HG03280 (cell line): ENCODE measurements at regions not wholly inside any gene's neighbourhood (a gene's known extent, or its start where the extent isn't known, plus 50 kb on each side); places are given as distances from the start of the nearest gene placed in this dataset.
A peak's percentile ranks its signal among the peaks of the same experiment; 100 is the strongest.
"Not testable (repeated sequence)": the region's sequence is repeated elsewhere in the genome, so short reads cannot be mapped to it uniquely, and the experiment has no call there.

Experiments
- ATAC-seq: cut with Tn5 transposase; IDR thresholded peaks from one replicate; pipeline ENCODE4 v1.9.1; 2021; ENCODE audit warnings: mild to moderate bottlenecking, moderate library complexity; ENCODE audit not compliant: unreplicated experiment

- not testable (repeated sequence) for ATAC-seq
Observed at GRCh38 chr15:69879963-69880362, 217.8 kb downstream of the TLE3 start.

GRCh38 chr15:69880571-69881301 is 217.0 kb downstream of the TLE3 start:
- ATAC-seq: no peak

- no peak for ATAC-seq
Observed at GRCh38 chr15:69881302-69881670, 216.4 kb downstream of the TLE3 start.

GRCh38 chr15:69881766-69882165 is 216.0 kb downstream of the TLE3 start:
- peak; percentile 76 for ATAC-seq

DNA sequence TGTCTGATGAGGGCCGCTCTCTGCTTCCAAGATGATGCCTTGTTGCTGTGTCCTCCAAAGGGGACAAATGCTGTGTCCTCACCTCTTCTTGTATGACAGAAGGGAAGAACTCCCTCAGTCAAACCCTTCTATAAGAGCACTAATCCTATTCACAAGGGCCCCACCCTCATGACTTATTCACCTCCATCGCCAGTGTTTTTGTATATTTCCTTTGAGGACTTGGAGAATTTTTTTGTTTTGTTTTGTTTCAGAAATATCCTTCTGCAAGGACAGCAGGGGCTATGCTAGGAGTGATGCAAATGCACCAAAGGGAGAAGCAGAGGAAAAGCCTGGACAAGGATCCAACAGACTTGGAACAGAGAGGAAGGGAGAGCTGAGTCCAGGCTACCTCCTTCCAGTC is 214.4 kb downstream of the TLE3 start:
- no peak for ATAC-seq

- no peak for ATAC-seq
Observed at GRCh38 chr15:69885173-69885955, 212.4 kb downstream of the TLE3 start.

DNA sequence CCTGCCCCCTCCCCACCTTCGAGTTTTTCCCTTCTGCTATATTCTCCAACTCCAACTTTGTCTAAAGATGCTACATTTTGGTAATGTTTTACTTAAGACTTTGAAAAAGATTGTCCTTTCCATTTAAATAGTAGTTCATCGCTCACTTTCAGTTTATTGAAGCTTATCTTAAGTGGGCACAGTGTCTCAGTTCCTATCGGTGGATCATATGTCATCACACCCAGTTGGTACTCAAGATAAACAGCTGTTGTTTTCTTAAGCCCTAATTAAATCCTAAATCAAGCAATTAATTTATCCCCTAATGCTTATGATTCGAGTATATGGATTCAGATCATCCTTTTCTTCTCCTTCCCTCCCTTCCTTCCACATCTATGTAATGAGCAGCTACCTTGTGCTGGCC is 210.7 kb downstream of the TLE3 start:
- no peak for ATAC-seq

DNA sequence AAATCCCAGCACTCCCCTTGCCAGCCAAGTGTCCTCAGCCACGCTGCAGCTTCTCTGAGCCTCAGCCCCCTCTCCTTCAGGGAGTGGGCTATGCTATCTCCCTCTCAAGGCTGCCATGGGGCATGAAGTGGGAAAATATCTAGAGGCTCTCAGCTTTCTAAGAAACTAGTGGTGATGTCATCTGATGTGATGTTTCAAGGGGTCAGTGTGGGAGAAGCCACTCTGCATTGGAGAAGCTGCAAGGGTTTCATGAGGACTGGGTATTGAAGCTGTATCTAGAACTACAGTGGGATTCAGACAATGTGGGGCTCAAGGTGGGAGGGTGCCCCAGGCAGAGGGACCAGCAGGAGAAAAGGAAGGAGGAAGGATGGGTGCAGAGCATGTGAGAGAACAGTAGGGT is 210.2 kb downstream of the TLE3 start:
- ATAC-seq: no peak

DNA sequence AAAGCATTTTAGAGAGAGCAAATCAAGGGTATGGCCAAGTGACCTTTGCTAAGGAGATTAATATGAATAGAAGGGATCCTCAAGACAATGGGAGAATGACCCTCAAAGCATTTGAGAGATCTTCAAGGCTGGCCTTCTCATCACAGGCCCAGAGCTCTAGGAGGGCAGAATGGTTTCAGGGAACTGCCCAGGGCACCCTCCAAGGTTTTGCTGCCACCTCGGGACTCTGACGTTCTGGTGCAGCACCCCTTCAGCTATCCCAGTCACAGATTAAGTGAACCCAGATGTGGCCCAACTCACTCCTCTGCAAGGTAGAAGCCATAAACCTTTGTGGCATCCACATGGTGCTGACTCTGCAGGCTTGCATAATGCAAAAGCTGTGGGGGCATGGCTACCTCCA is 209.3 kb downstream of the TLE3 start:
- no peak for ATAC-seq

DNA sequence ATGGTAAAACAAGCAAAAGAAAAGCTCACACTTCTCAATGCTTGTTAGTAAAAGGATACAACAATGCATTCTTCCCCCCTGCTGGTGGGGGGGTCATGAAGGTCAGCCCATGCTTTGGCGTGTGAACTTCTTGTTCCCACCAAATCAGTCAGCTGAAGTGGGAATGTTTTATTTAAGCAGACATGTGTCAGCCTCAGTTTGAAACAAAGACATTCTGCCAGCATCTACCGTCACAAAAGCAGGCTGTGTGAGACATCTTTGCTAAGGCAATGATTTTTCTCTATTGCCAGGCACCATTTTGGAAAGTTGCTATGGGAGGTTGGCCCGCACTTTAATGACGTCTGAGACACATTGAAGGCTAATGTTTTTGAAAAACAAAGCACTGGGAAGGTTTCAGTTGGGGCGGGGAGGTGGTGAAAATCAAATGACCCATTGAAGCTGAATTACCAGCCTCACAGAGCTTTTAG is 206.6 kb downstream of the TLE3 start:
- ATAC-seq: no peak

DNA sequence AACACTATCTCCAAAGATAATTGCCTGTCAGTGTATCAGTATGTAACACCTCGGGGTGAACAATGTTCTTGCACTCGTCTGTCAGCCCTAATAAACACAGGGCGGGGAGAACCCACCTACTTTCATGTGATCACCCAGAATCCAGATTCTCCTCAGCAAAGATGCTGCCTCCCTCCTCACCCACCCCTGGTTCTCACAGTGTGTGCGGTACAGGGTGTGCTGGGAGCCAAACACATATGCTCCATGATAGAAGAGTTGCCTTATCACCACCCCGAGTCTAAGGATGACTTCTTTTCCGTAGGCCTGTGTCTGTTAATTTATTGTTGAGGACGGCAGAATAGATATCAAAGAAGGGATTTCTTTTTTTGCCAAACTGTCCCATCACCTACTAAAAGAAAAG is 206.1 kb downstream of the TLE3 start:
- no peak for ATAC-seq

DNA sequence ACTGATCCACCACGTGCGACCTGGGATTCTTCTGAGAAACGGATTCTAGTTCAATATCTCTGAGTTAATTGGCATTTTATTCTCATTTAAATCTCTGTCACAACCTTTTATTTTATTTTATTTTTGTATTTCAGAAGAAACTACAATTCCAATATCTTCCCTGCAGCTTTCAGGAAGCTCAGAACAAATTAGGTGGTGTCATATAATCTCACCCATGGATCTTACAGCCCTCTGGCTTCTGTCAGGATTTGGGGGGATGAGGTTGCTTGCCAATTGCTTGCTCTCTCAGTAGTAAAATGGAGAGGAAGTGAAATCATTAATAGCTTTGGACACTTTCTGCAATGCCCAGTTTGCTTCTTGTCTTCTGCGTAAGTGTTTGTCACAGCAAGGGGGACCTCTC is 205.4 kb downstream of the TLE3 start:
- ATAC-seq: no peak

DNA sequence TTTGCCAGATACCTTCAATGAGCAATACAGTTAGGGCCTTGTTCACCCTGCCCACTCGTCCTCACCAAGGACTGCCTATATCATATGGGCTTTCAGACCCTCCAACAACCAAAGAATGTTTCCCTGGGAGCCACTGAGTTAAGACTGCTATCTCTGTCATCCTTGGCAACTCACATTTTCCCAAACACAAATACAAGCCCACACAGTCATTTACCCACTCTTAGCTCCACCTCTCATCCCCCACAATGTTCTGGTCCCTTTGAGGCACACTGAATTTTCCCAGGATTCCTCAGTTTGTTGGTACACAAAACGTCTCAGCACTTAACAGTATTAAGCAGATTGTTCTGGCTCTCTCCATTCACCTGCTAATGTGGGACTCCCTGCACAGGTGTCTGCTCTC is 204.6 kb downstream of the TLE3 start:
- ATAC-seq: no peak

DNA sequence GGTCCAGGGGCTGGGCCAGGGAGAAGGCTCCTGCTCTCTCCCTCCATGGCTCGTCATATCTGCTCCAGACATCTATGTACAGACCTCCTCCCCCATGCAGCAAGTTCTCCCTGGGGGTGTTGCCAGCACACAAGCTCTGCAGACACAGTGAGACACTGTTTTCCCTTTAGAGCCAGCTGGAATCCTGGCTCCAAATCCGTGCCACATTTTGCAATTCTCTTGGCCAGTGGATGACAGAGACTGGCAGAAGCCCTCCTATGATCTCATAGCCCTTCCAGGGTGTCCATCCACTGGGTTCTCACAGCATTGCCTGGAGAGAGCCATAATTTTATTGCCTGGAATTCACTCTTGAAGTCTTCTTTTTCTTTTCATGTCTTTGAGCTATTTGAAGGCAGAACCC is 203.9 kb downstream of the TLE3 start:
- no peak for ATAC-seq

GRCh38 chr15:69895202-69895601 is 202.5 kb downstream of the TLE3 start:
- no peak for ATAC-seq

GRCh38 chr15:69896606-69897005 is 201.1 kb downstream of the TLE3 start:
- ATAC-seq: no peak

GRCh38 chr15:69897061-69897460 is 200.7 kb downstream of the TLE3 start:
- no peak for ATAC-seq

GRCh38 chr15:69897471-69898237 is 200.1 kb downstream of the TLE3 start:
- ATAC-seq: no peak

- no peak for ATAC-seq
Observed at GRCh38 chr15:69898243-69898642, 199.5 kb downstream of the TLE3 start.

GRCh38 chr15:69902414-69903062 is 195.2 kb downstream of the TLE3 start:
- no peak for ATAC-seq
